Trophoblast cell (in vitro differentiated cells and primary cell): ENCODE measurements at regions not wholly inside any gene's neighbourhood (a gene's known extent, or its start where the extent isn't known, plus 50 kb on each side); places are given as distances from the start of the nearest gene placed in this dataset.

Experiments
- DNase-seq, 2 donors: peaks; one replicate each; pipeline ENCODE4 v3.0.0-alpha.2; 2016
- H2AFZ ChIP-seq: 2 replicates; pipeline ENCODE4 v1.6.1; 2013; ENCODE audit warnings: low read length, moderate library complexity, mild to moderate bottlenecking; ENCODE audit not compliant: insufficient read depth, poor library complexity
- H2AK5ac ChIP-seq: 2 replicates; pipeline ENCODE4 v1.6.1; 2013; ENCODE audit warnings: mild to moderate bottlenecking, low read length
- H2BK120ac ChIP-seq: 2 replicates; pipeline ENCODE4 v1.6.1; 2013; ENCODE audit warnings: low read length, mild to moderate bottlenecking, moderate library complexity; ENCODE audit not compliant: insufficient read depth, poor library complexity
- H2BK12ac ChIP-seq: 2 replicates; pipeline ENCODE4 v1.6.1; 2013; ENCODE audit warnings: mild to moderate bottlenecking, low read length, moderate library complexity
- H2BK5ac ChIP-seq: 2 replicates; pipeline ENCODE4 v1.6.1; 2013; ENCODE audit warnings: low read length, low read depth, moderate library complexity, mild to moderate bottlenecking; ENCODE audit not compliant: poor library complexity
- H3K14ac ChIP-seq: 2 replicates; pipeline ENCODE4 v1.6.1; 2013; ENCODE audit warnings: mild to moderate bottlenecking, low read length
- H3K18ac ChIP-seq: 2 replicates; pipeline ENCODE4 v1.6.1; 2013; ENCODE audit warnings: mild to moderate bottlenecking, low read length
- H3K23ac ChIP-seq: 2 replicates; pipeline ENCODE4 v1.6.1; 2013; ENCODE audit warnings: low read length
- H3K27ac ChIP-seq: 2 replicates; pipeline ENCODE4 v1.5.1; 2013; ENCODE audit warnings: low read depth, mild to moderate bottlenecking, inconsistent platforms, low read length, moderate library complexity
- H3K27me3 ChIP-seq: 2 replicates; pipeline ENCODE4 v1.6.1; 2013; ENCODE audit warnings: inconsistent platforms, mild to moderate bottlenecking, low read length, moderate library complexity; ENCODE audit not compliant: insufficient read depth
- H3K36me3 ChIP-seq, 2 experiments: 1 replicate in 1 of 2; 2 replicates in 1 of 2; pipeline ENCODE4 v1.6.1; 2013; ENCODE audit warnings: low read length in 2 of 2, mild to moderate bottlenecking in 2 of 2, moderate library complexity in 1 of 2; ENCODE audit not compliant: insufficient read depth in 2 of 2, control insufficient read depth in 1 of 2
- H3K4ac ChIP-seq: 2 replicates; pipeline ENCODE4 v1.6.1; 2013; ENCODE audit warnings: low read depth, mild to moderate bottlenecking, low read length, moderate library complexity
- H3K4me1 ChIP-seq, 2 experiments: 1 replicate in 1 of 2; 2 replicates in 1 of 2; pipeline ENCODE4 v1.6.1; 2013; ENCODE audit warnings: low read length in 2 of 2, mild to moderate bottlenecking in 2 of 2, moderate library complexity in 1 of 2; ENCODE audit not compliant: insufficient read depth in 2 of 2, control insufficient read depth in 1 of 2
- H3K4me2 ChIP-seq: 2 replicates; pipeline ENCODE4 v1.6.1; 2013; ENCODE audit warnings: inconsistent platforms, mild to moderate bottlenecking, low read length, moderate library complexity
- H3K4me3 ChIP-seq: 2 replicates; pipeline ENCODE4 v1.5.1; 2013; ENCODE audit warnings: mild to moderate bottlenecking, low read depth, low read length, inconsistent platforms
- H3K79me1 ChIP-seq: one replicate; pipeline ENCODE4 v1.6.1; 2013; ENCODE audit warnings: low read length
- H3K79me2 ChIP-seq: 2 replicates; pipeline ENCODE4 v1.6.1; 2013; ENCODE audit warnings: low read length, mild to moderate bottlenecking; ENCODE audit not compliant: control insufficient read depth, insufficient read depth, poor library complexity
- H3K9ac ChIP-seq: 2 replicates; pipeline ENCODE4 v1.6.1; 2013; ENCODE audit warnings: mild to moderate bottlenecking, low read length
- H3K9me3 ChIP-seq: 2 replicates; pipeline ENCODE4 v1.6.1; 2013; ENCODE audit warnings: low read depth, mild to moderate bottlenecking, control low read depth, inconsistent platforms, low read length; ENCODE audit not compliant: insufficient read depth
- H4K12ac ChIP-seq: 2 replicates; pipeline ENCODE4 v1.6.1; 2013; ENCODE audit warnings: low read depth, mild to moderate bottlenecking, low read length, moderate library complexity
- H4K8ac ChIP-seq: 2 replicates; pipeline ENCODE4 v1.6.1; 2013; ENCODE audit warnings: low read depth, mild to moderate bottlenecking, low read length, moderate library complexity
- H4K91ac ChIP-seq: one replicate; pipeline ENCODE4 v1.6.1; 2013; ENCODE audit warnings: low read depth, mild to moderate bottlenecking, low read length, moderate library complexity
- WGBS: extraction: QIAGEN DNeasy Blood & Tissue Kit; methylation state at CpG from one replicate; pipeline ENCODE4 v1.1.7; 2013; ENCODE audit warnings: missing lambda C conversion rate; ENCODE audit not compliant: insufficient read length, insufficient coverage; ENCODE audit errors: extremely low coverage; 5-methylcytosine and 5-hydroxymethylcytosine counted together

GRCh38 chr9:134556531-134557068, 85.0 kb upstream of the COL5A1 start:
- WGBS = no CpG with 5 or more reads among the region's 15 CpGs

DNA sequence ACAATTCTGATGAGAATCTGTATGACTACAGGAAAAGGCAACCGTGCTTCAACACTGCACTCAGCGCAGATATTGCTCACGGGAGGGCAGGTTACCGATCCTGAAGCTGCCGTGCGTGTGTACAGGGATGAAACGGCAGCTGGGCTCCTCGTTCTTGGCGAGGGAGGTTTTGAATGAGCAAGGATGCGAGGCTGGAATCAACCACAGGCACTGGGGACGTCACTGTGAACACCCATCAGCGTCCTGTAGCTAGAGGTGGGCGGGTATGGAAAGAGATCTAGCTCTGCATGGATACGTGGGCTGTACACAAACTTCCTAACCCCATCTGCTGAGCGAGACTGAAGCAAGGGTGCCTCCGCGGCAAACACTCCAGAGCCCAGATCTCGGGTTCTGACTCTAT, 84.3 kb upstream of the COL5A1 start:
- H3K4ac ChIP-seq = no peak overlapping the region
- no peak overlapping the region for H4K8ac ChIP-seq
- no peak overlapping the region for H4K12ac ChIP-seq
- no peak overlapping the region for H3K4me2 ChIP-seq
- peaks cover 18 to 30% of the 10 kb centered on the region in 2 experiments for H3K4me1 ChIP-seq
- H3K14ac ChIP-seq = no peak overlapping the region
- H3K4me3 ChIP-seq = no peak overlapping the region
- H3K36me3 ChIP-seq = no peaks in the 10 kb centered on the region
- peaks cover 23% of the 10 kb centered on the region for H3K79me1 ChIP-seq
- no peak overlapping the region for H2BK12ac ChIP-seq
- H3K79me2 ChIP-seq = peaks cover 2% of the 10 kb centered on the region
- no peak for DNase-seq
- H3K18ac ChIP-seq = no peak overlapping the region
- no peak overlapping the region for H2BK120ac ChIP-seq
- H4K91ac ChIP-seq = no peak overlapping the region
- H2AFZ ChIP-seq = no peak overlapping the region
- no peak overlapping the region for H2BK5ac ChIP-seq
- H3K23ac ChIP-seq = no peak overlapping the region
- H3K27ac ChIP-seq = no peak overlapping the region
- no peak overlapping the region for H3K9ac ChIP-seq
- WGBS = no CpG with 5 or more reads among the region's 18 CpGs
- H3K9me3 ChIP-seq = no peaks in the 10 kb centered on the region
- H2AK5ac ChIP-seq = no peak overlapping the region
- no peaks in the 10 kb centered on the region for H3K27me3 ChIP-seq

More at GRCh38 chr9:134556531-134557068, 85.0 kb upstream of the COL5A1 start:
- Histone ChIP-seq H4K12ac (no peak overlapping the region), H3K36me3 (no peaks in the 10 kb centered on the region), H3K27me3 (no peaks in the 10 kb centered on the region), H3K9me3 (no peaks in the 10 kb centered on the region), H4K8ac (no peak overlapping the region), H3K79me1 (peaks cover 28% of the 10 kb centered on the region), H2BK5ac (no peak overlapping the region), H3K23ac (no peak overlapping the region), H3K4me3 (no peak overlapping the region), H3K4me1 (peaks cover 22 to 35% of the 10 kb centered on the region in 2 experiments), H3K18ac (no peak overlapping the region), H3K14ac (peak overlapping the region; percentile 16), H2AFZ (no peak overlapping the region), H4K91ac (peak overlapping the region; percentile 8), H2AK5ac (peak overlapping the region; percentile 16), H3K9ac (no peak overlapping the region), H3K79me2 (peaks cover 2% of the 10 kb centered on the region), H2BK120ac (peak overlapping the region; percentile 2), H2BK12ac (peak overlapping the region; percentile 16), H3K4ac (no peak overlapping the region), H3K27ac (no peak overlapping the region), H3K4me2 (no peak overlapping the region)
- DNase-seq = no peak

DNA sequence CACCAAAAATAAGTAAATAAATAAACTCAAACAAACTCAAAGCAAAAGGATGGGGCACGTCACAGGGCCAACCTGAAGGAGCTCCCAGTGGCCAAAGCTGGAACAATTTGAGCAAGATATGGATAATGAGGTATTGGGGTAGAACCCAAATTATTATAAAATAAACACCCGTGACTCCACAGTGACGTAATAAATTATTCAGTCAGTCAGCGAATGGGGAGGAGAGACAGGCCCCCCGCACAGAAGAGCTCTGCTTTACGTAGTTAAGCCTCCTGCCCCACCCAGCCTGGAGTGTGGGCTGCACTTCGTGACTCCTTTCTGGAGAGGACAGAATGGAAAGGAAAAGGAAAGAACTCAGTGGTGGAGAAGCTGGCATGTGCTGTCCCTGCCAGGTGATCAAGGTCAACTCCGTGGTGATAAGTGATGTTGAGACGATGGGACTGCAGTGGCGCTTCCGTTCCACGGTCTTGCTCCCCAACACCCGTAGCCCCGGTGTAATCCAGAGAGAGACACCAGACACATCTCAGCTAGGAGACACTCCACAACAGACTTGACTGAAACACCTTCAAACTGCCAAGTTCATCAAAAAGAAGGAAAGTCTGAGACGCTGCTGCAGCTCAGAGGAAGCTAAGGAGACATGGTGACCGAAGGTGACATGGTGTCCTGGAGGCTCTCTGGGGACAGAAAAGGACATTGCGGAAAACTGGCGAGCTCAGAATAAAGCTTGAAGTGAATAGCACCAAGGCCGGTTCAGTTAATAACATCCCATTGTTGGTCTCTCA, 83.3 kb upstream of the COL5A1 start:
- Histone ChIP-seq H3K4me1 (peaks cover 9 to 20% of the 10 kb centered on the region in 2 experiments), H2BK12ac (no peak overlapping the region), H3K79me2 (no peaks in the 10 kb centered on the region), H2AFZ (no peak overlapping the region), H3K4ac (no peak overlapping the region), H3K9ac (no peak overlapping the region), H4K8ac (no peak overlapping the region), H3K27ac (no peak overlapping the region), H3K4me3 (no peak overlapping the region), H2AK5ac (no peak overlapping the region), H3K23ac (no peak overlapping the region), H3K79me1 (peaks cover 14% of the 10 kb centered on the region), H2BK5ac (no peak overlapping the region), H3K18ac (no peak overlapping the region), H3K4me2 (no peak overlapping the region), H4K12ac (no peak overlapping the region), H3K27me3 (no peaks in the 10 kb centered on the region), H3K9me3 (no peaks in the 10 kb centered on the region), H3K14ac (no peak overlapping the region), H3K36me3 (no peaks in the 10 kb centered on the region), H4K91ac (no peak overlapping the region), H2BK120ac (no peak overlapping the region)
- no CpG with 5 or more reads among the region's 19 CpGs for WGBS
- DNase-seq = no peak

- no peak overlapping the region for H2BK120ac ChIP-seq
- DNase-seq = no peak
- no peak overlapping the region for H3K4ac ChIP-seq
- H4K8ac ChIP-seq = no peak overlapping the region
- no peak overlapping the region for H3K27ac ChIP-seq
- no peak overlapping the region for H2AFZ ChIP-seq
- H3K23ac ChIP-seq = no peak overlapping the region
- H3K4me1 ChIP-seq = peaks cover 9 to 17% of the 10 kb centered on the region in 2 experiments
- no peak overlapping the region for H4K12ac ChIP-seq
- no CpG with 5 or more reads among the region's 5 CpGs for WGBS
- H3K14ac ChIP-seq = no peak overlapping the region
- no peak overlapping the region for H2AK5ac ChIP-seq
- H2BK12ac ChIP-seq = no peak overlapping the region
- H2BK5ac ChIP-seq = no peak overlapping the region
- no peak overlapping the region for H3K4me2 ChIP-seq
- H4K91ac ChIP-seq = no peak overlapping the region
- H3K27me3 ChIP-seq = no peaks in the 10 kb centered on the region
- no peaks in the 10 kb centered on the region for H3K79me2 ChIP-seq
- peaks cover 10% of the 10 kb centered on the region for H3K79me1 ChIP-seq
- no peaks in the 10 kb centered on the region for H3K36me3 ChIP-seq
- no peak overlapping the region for H3K9ac ChIP-seq
- H3K18ac ChIP-seq = no peak overlapping the region
- no peaks in the 10 kb centered on the region for H3K9me3 ChIP-seq
- no peak overlapping the region for H3K4me3 ChIP-seq
These were observed 82.6 kb upstream of the COL5A1 start for GRCh38 chr9:134559013-134559412.
